PC-3 (cell line): ENCODE measurements at regions not wholly inside any gene's neighbourhood (a gene's known extent, or its start where the extent isn't known, plus 50 kb on each side); places are given as distances from the start of the nearest gene placed in this dataset.

Experiments used
- EZH2 ChIP-seq: fragments of 300-600 bp; sonication (generic); IDR thresholded peaks from one replicate; pipeline ENCODE4 v1.6.1; 2017; ENCODE audit warnings: antibody characterized with exemption, mild to moderate bottlenecking, low read length; ENCODE audit not compliant: unreplicated experiment
- TF ChIP-seq, protein P1 (sequence below): fragments of 300-600 bp; sonication (generic); conservative IDR thresholded peaks from 2 replicates; pipeline ENCODE4 v1.5.1; 2017; ENCODE audit warnings: antibody characterized with exemption, low read depth, mild to moderate bottlenecking, low read length

DNA sequence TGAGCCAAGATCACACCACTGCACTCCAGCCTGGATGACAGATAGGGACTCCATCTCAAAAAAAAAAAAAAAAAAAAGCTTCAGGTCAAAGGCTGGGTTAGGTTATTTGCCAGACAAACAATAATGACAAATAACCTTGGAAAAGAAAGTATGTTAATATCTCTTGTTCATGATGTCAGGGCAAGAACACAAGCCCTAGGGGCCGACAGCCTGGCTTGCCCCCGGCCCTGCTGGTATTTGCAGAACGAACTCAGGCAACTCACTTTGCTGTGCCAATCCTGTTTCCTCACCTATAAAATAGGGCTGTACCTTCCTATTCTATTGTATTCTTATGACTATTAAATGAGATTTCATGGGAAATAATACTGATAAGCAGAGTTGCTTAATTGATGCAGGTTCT lies 75.4 kb upstream of the CDC42EP3 start:
- no peak for TF ChIP-seq EZH2
- TF ChIP-seq, protein P1, sequence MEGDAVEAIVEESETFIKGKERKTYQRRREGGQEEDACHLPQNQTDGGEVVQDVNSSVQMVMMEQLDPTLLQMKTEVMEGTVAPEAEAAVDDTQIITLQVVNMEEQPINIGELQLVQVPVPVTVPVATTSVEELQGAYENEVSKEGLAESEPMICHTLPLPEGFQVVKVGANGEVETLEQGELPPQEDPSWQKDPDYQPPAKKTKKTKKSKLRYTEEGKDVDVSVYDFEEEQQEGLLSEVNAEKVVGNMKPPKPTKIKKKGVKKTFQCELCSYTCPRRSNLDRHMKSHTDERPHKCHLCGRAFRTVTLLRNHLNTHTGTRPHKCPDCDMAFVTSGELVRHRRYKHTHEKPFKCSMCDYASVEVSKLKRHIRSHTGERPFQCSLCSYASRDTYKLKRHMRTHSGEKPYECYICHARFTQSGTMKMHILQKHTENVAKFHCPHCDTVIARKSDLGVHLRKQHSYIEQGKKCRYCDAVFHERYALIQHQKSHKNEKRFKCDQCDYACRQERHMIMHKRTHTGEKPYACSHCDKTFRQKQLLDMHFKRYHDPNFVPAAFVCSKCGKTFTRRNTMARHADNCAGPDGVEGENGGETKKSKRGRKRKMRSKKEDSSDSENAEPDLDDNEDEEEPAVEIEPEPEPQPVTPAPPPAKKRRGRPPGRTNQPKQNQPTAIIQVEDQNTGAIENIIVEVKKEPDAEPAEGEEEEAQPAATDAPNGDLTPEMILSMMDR = no peak
